GM23248 (cell line): ENCODE measurements at regions not wholly inside any gene's neighbourhood (a gene's known extent, or its start where the extent isn't known, plus 50 kb on each side); places are given as distances from the start of the nearest gene placed in this dataset.

ENCODE experiments used
- EZH2 ChIP-seq: fragments of 200-600 bp; sonication (generic); IDR thresholded peaks from 2 replicates; pipeline ENCODE4 v1.6.1; 2018; ENCODE audit warnings: antibody characterized with exemption, mild to moderate bottlenecking; ENCODE audit not compliant: insufficient read depth, poor library complexity, severe bottlenecking
- EZH2phosphoT487 ChIP-seq: fragments of 200-600 bp; sonication (generic); IDR thresholded peaks from 2 replicates; pipeline ENCODE4 v1.6.1; 2018; ENCODE audit warnings: antibody characterized with exemption, moderate library complexity, mild to moderate bottlenecking, low read depth; ENCODE audit not compliant: insufficient read depth

GRCh38 chr5:82413302-82414040 lies 135.3 kb upstream of the RPS23 start:
- TF ChIP-seq EZH2 = no peak
- TF ChIP-seq EZH2phosphoT487 = peak; percentile 94
